Fibroblast of skin of abdomen (primary cell): ENCODE measurements at regions not wholly inside any gene's neighbourhood (a gene's known extent, or its start where the extent isn't known, plus 50 kb on each side); places are given as distances from the start of the nearest gene placed in this dataset.

ENCODE experiments used
- DNase-seq: peaks from one replicate; pipeline ENCODE4 v3.0.0-alpha.2; 2013

DNA sequence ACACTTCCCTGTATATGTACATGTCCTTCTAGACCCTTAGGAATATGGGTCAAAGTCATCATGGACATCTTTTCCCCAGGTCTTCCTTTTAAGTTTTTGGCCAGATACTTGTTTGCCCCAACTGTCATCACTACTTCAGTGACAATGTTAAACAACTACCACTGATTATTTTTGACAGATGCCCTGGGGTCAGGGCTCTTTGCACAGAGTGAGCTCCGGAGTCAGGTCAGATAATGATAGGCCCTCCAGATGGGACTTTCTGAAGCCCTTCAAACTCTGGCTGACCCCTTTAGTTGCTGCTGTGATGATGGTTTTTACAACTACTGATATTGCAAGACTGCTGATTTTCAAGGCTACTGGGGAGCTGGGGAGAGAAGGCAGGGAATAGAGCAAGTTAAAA lies 449.4 kb upstream of the HS6ST1 start:
- DNase-seq = no peak

DNA sequence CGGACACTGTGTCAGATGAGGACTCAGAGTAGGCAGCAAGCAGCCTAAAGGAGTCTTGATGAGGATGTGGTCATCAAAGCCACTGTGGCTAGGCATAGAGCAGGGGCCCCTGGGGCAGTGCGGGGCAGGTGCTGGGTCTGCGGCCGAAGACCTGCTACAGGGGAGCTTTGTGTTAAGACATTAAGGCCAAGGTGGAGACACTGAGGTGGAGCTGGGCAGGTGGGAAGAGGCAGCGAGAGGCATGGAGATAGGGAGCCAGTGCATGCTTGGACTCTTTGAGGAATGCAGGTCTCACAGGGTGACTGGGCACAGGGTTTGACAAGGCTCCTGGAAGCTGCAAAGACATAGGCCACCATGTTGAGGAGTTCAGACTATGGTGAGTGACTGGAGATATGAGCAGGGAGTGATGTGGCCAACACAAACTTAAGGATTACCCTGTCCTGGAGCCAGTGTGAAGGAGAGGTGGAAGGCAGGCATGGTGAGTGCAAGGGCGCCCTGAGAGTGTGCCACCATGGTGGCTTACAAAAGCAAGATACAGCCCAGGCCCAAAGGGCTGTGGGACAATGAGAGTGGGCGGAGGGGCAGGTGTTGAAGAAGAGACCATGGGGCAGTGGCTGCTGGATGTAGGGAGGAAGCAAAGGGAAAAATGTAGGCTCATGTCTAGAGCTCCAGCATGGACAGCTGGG lies 450.9 kb upstream of the HS6ST1 start:
- no peak for DNase-seq

DNA sequence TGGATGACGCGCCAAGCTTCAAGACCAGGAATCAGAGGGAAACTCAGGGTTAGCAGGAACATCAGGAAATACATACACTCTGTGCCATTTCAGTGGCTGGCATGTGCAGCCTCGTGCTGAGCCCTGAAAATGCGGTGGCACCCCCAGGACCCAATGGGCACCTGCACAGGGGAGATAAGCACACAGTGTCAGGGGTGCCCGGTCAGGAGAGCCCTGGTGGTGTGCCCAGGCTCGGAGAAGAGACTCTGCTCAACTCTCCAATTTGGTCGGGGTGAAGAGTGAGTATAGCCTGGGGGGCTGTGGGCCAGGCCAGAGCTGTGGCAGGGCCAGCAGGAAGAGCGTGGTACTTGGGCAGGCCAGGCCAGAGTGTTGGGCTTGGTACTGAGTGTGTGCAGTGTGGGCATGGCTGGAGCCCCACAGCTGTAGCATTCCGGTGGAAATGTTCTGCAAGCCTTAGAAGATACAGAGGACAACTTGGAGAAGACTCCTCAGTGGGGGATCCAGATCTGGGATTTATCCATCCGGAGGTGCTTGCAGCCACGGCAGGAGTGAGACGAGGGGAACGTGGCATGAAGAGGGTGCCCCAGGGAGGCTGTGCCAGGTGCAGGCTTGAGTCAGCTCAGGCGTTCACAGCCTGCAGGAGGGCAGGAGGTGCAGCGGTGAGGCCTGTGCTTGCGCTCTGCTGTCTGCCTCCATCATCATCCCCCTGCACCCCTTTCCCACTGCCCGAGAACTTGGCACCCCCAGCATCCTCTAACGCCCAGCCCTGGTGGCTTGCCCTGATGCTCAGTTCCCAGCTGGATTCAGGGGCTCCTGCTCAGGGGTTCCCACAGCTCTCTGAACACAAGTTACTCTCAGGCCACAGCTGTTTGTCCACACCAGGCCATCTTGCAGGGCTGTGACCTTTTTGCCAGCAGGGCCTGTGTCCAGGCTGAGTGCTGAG lies 451.7 kb upstream of the HS6ST1 start:
- DNase-seq = no peak

DNA sequence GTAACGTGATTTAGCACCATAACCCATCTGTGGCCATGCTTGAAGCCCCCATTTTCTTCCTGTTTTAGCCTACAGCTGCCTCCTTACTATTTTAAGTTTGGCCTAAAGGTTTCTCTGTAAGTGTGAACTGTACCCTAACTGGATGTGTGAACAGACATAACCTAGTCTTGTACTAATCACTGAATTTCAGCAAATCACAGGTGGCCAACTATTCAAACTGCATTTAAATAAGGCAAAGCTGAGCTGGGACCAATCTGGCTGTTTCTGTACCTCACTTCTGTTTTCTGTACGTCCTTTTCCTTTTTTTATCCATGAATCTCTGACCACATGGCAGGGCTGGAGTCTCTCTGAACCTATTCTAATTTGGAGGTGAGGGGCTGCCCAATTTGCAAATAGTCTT lies 452.7 kb upstream of the HS6ST1 start:
- no peak for DNase-seq

DNA sequence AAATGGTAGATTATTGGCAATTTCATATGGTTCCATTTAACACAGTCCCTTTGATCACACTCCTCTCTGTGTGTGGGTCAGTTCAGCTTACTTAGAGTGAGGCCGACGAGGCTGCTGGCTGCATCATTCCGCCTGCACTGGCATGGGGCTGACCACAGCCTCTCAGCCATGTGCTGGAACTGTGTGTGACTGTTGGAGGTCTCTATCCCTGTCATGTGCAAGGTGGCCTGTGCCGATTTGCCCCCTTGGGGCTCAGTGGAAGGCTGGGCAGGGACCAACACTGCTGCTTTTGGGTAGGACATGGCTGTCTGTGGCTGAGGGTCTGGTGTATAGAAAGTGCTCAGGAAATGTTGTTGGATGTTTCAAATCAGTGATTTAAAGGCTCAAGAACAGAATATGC lies 454.0 kb upstream of the HS6ST1 start:
- no peak for DNase-seq

DNA sequence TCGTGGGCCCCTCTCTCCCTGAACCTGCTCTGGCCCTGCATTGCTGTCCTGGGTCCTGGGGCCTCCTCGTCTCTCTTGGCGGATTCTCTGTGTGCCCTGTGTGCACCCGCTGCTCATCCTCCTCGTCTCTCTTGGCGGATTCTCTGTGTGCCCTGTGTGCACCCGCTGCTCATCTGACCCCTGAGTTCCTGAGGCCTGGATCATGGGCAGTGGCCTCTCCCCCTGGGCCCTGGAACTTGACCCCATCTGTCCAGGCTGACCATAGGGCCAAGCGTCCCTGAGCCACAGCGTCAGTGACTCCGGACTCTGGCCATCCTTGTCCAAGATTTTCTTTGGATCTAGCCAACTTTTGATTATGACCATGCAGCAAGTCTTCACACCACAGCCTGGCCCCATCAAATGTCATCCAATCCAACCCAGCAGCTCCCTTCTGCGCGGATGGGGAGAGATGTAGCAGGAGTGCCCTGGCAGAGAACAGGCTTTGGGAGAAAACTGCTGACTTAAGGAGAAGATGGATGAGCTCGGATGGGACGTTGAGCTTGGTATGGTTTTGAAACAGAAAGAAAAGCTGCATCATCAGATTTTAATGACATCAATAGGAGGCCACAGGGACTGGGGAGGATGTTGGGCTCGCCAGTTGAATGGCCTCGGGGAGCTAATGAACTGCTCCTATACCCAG lies 455.1 kb upstream of the HS6ST1 start:
- DNase-seq = no peak

DNA sequence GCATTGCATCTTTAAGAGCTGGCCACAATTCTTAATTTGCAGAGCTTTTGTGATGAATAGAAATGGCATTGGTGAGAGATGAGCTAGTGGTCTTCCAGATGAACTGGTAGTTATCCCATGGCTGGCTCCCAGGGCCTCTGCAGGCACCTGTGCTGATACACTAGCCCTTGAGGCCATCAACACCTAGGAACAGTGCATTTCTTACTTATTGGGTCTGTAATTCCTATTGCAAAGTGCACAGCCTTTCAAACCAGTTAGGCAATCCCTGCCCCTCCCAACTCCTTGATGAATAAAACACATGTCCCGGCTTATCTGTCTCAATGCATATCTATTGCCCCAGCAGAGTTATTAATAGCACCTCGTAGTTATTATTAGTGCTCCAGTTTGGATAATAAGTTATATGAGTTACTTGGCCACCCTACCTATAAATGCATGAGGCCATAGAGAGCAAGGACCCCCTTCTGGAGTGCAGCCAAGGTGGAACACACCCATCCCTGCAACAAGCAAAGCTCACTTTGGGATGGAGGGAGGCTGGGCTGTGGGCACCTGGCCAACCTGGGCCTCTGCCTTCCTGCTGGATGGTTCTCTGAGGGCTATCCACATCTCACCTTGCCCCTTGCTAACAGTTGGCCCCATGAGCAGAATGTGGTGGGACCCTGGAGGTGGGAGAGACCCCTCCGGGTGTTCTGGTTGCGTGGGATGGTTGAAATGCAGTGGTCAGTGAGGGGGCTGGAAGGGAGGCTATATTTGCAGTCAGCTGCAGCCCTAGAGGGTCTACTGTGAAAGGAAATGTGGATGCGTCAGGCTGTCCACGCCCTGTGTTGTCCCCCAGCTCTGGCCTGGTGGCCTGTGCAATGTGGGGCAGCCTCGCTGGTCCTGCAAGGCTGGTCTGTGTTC lies 455.9 kb upstream of the HS6ST1 start:
- DNase-seq = no peak

DNA sequence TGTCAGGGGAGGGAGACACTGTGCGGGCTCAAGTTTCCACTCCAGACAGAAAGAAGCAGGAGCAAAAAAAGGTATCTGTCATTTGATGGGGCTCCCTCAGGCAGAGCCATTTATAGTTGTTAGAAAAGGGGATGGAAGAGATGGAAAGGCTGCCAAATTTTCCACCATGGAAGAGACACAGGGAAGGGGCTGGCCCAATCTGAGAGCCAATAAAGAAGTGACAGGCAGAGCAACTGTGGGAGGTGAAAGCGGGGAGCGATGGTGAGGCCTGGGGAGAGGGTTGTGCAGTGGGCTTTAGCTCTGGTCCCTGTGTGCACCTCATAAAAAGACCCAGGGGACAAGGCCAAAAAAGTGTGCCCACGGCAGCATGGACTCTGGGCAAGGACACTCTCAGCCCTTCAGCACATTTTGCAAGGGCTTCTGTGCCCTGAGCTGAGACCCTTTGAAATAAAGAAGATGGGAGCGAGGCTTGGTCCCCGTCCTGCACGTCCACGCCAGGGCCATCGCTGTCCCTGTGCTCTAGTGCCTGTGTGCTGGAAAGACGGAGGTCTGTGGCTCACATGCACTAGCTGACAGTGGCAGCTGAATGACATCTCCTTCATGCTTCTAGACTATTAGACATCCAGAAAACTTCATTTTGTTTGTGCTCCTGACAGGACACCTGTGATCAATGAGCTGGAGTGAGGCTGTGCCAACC lies 456.7 kb upstream of the HS6ST1 start:
- no peak for DNase-seq

DNA sequence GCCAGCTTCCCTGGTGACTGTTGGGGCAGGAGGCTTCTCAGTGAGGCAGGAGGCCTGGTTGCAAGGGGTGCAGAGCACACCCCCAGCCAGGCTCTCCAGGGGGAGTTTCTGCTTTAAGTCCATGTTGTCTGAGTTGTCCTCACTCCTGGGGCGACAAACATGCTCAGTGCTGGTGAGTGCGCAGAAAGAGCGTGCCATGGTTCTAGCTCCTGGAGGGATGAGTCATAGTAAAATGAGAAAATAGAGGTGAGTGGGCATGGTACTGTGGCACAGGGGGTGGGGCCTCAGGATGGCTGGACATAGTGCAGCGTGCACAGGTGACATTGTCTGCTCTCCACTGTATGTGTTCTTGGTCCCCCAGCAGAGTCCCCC lies 457.2 kb upstream of the HS6ST1 start:
- DNase-seq = no peak

DNA sequence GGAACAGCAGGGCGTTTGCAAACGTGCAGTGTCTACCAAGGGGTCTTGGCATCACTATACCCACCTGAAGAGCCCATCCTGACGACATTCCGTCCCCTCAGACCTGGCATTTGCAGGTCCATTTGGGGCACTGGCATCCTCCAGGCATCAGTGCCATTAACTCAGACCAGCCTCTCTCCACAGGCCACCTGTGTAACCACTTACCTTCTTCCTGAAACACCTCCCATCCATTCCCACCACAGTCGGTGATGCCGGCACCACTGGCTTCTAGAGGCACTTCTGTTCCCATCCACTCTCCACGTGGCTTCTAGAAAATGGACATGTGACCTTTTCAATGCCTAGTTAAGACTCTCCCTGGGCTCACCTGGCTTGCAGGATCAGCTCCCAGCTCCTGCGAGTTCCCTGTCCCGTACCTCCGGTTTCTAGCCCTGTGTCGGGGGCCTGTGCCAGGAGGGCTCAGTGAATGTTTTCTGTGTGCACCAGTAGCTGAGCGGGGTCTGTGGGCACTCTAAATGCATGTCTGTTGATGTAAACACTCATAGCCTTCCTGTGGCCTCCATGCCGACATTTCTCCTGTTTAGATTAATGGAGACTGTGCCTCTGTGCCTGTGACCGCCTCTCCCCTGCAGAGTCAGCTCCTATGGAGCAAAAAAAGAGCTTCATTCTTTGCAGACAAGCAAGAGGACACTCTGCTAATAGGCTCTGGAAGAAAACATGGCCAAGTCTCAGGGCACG lies 458.0 kb upstream of the HS6ST1 start:
- no peak for DNase-seq

DNA sequence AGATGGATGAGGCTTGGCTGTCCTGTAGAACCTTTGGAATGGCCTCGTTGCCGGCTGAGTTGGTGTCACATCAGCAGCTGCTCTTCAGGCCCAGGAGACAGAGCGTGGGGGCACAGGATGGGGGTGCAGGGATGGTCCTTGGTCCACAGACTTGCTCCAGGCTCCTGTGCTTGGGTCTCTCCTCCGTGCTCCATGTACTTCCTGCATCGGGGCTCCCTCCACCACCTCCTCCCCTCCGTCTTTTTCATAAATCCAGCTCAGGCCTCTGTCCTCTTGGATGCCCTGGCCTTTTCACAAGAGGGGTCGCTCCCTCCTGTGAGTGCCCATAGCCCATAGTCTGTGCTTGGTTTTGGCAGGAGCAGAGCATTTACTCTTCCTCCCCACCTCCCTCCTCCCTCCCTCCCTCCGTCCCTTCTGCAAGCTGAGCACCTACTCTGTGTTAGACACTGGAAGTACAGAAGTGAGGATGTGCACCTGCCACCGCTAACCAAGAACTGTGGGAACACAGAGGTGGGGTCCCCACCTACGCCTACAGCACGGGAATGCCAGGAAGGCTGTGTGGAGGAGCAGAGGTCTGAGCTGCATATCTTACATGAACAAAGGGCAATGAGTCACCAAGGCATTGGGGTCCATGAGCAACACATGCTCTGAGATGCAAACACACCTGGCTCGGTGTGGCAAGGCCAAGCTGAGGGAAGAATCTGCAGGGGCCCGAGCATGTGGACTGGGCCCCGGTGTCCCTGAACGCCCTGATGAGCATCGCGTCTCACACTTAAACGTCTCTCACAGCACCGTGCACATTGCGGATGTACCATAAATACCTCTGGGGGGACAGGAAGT lies 458.7 kb upstream of the HS6ST1 start:
- DNase-seq = no peak

DNA sequence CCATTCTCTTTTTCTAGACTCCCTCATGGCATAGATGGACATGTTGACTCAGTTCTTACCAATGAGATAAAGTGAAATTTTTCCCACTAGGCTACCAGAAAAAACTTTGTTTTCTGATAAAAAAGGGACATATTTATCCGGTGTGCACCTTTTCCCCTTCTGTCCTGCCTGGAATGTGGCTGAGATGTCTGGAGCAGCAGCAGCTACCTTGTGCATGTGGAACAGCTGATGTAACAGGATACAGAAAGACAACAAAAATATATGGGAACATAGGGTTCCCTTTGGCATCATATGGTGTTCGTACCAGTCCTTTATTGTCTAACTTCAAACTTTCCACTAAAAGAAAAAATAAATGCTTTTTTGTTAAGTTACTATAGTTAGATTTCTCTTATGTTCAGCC lies 460.2 kb upstream of the HS6ST1 start:
- DNase-seq = no peak

DNA sequence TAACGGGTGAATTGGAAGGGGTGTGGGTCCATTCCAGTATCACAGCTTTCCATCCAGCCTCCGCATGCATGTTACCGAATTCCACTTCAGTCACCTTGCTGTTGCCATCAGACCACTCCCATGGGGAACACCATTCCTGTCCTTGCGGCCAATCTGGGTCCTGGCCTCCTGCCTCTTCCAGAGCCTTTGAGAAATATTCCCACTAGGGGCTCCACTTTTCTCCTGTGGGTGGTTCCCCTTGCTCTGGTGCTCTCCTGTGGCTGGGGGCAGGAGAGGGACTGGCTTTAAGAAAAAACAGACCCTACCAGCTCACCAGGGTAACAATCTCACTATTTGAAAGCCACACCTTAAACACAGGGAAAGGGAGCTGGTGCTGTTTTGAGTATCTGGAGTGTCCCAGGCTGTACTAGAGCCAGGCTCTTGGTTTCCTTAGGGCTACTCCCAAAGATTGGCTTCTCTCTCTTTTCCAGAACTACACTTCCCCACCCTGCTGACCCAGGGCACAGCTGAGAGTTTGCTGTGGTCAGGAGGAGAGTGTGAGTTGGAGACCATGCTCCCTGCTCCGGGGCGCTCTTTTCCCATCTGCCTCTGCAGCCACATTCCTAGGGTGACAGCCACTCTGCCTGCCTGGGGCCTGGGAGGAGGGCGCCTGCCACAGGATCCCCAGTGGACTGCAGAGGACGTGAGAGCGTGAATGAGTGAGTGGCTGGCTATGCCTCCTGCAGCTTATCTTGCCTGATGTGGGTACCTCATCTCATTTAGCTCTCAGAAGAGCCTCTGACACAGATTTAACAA lies 460.8 kb upstream of the HS6ST1 start:
- DNase-seq = no peak

DNA sequence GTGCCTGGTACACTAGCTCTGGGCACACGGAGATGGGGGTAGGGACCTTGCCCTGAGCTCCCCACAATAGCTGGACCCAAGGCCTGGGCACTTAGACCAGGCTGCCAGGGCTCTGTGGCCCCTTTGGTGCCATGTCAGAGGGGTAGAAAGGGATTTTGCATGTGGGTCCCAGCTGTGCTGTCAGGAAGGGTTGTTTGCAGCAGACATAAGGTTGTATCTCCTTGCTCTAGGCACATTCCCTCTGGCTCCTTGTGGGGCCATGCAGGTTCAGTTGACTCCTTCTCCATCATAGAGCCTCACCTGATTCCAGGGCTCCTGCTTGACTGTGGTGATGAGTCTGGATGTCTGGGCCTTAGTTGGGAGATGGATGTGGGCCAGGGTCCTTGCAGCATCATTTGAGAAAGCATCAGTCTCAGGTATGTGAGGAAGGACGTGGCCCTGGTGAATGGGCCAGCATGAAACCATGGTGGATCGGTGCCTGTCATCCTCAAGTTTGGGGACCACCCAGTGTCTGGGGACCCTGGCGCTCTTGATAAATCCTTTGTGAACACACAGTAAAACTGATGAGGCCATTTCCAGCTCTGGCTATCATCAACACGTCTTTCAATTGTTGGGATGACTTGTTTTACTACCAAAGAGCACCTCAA lies 461.9 kb upstream of the HS6ST1 start:
- no peak for DNase-seq

DNA sequence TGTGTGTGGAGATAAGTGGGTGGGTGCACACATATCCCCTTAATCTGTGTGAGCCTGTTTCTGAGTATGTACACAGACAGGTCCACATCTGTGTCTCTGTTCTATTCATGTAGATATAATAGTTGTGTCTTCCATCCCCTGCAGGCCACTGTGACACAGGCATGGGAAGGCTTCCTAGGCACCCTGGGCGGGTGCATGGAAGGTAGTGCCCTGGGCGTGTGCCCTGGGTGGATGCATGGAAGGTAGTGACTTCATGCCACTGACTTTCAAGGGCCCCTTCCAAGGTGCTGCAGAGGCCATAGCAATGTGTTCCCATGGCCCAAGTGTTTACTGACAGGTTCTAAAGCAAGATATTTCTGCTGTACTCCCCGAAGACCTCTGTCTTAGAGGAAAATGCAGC lies 462.5 kb upstream of the HS6ST1 start:
- no peak for DNase-seq

DNA sequence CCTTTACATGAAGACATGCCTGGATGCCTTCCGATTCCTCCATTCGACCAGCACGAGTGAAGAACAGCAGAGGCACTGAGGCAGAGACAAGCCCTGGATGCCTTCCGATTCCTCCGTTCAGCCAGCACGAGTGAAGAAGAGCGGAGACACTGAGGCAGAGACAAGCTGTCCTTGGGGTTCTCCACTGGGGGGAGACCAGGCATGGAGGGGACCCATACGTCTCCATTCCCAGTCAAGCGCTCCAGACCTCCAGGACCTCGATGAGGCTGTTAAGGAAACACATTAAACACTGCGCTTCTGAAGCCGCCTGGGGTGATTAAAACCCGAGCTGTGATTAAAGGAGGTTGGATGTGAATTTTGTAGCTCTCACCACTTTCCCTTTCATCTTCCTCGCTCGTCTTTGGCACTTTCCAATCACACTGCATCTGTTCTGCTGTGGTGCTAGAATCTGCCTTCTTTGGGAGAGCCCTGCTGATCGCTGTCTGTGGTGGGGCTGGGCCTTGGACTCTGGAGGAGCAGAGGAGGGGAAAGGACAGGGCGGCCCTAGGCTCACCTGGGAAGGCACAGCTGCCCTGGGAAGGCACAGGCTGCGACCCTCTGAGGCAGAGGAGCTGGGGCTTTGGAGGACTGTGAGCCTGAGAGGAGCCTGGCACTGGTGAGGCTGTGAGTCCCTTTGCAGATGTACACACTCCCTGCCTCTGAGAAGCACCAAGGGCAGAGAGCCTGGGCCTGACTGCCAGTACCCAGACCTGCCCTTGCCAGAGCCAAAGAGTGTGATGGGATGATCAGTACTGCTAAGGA lies 463.1 kb upstream of the HS6ST1 start:
- no peak for DNase-seq

DNA sequence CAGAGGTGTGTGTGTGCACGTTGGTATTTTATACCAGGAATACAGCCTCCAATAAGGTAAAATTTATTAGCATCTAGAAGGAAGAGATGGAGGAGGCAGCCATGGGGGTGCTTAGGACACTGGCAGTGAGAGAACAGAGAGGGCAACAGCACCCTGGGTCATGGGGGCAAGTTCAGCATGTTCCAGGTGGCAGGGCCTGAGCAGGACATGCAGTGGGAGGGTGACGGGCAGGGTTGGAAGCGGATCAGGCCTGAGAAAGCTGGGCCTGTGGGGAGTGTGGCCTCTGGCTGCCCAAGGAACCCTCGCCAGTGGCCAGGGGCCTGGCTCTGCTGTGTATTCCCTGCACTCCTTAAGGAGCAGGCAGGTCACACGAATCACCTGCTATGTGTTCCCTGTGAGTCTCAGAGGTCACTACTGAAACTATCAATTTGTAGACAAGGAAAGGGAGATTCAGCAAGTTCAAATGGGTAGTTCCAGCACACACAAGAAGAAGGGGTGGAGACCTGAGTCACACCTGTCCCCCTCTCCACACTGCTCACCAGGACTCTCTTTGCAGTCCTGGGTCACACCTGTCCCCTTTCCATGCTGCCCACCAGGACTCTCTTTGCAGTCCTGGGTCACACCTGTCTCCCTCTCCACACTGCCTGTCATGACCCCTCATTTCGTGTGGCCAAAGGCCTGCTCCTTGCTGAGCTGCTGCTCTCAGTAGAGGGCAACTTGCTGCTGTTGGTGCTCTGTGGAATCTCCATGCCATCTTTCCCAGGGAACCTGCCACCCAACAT lies 463.9 kb upstream of the HS6ST1 start:
- DNase-seq = no peak
